Activated CD8-positive, alpha-beta memory T cell treated with anti-CD3 and anti-CD28 coated beads for 36 hours (primary cell): ENCODE measurements at regions not wholly inside any gene's neighbourhood (a gene's known extent, or its start where the extent isn't known, plus 50 kb on each side); places are given as distances from the start of the nearest gene placed in this dataset.

Experiments
- CTCF ChIA-PET: fragments of 350-600 bp; sonication (Branson Sonifier 250); formaldehyde crosslinking; loops from one replicate; lab custom pipeline; 2021; ENCODE audit warnings: antibody characterized with exemption; lab: Charles Lee
- POLR2A ChIA-PET: fragments of 350-600 bp; sonication (Branson Sonifier 250); formaldehyde crosslinking; loops from one replicate; lab custom pipeline; 2021; ENCODE audit warnings: antibody characterized with exemption; lab: Charles Lee

DNA sequence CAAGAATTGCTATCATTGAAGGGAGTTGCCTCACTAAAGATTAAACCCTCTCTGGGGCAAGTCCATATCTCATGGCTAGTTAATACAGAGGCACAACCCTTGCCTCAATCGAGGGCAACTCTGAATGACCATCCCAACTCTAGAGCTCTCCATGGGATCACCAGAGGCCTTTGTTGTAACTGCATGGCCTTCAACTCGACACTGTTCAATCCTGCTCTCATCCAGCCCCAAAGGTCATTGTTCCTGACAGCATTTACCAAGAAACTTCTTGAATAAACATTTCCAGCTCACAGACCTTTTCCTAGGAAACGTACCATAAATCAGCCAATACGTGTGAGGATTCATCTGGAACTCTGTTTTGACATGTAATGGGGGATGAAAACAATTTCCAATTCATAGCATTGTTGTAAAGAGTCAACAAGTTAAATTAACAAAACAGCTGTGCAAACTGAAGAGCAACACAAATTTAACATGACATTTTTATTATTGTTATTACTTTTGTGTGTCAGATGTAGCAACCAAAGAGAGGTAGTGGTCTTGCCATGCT, 452.7 kb downstream of the SUCLA2 start:
- ChIA-PET CTCF (no interaction called here), POLR2A (no interaction called here)

DNA sequence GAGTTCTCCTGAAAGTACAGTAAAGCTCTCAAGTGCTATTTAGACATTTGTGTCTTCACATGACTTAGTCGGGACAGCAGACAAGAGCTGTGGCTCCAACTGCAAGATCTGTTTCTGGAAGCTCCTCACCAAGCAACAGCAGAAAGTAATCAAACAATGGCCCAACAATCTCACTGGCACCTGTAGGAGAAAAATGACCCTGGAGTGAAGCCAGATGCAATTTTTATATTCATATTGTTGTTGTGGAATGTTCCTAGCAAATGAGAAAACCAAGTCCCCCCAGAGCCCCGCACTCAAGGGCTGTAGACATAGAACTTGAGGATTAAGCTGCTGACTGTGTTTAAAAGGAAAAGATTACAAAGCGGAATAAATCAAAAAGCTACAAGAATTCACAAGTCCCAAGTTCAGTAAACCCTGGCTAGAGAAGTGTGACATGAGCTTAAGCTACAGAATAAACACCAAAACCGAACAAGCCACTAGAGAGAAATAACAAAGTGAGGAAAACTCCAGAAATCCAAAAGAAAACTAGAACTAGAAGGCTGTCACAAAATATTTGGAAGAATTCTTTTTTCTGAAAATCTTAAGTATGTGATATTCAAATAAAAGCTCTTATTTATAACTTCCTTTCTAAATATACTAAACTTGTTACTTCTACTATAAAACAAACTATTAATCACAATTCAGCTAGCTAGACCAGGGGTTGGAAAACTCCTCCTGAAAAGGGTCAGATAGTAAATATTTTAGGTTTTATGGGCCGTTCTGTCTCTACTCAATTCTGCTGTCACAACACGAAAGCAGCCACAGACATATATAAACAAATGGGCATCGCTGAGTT, 454.5 kb downstream of the SUCLA2 start:
- CTCF ChIA-PET = no interaction called here
- POLR2A ChIA-PET = no interaction called here

DNA sequence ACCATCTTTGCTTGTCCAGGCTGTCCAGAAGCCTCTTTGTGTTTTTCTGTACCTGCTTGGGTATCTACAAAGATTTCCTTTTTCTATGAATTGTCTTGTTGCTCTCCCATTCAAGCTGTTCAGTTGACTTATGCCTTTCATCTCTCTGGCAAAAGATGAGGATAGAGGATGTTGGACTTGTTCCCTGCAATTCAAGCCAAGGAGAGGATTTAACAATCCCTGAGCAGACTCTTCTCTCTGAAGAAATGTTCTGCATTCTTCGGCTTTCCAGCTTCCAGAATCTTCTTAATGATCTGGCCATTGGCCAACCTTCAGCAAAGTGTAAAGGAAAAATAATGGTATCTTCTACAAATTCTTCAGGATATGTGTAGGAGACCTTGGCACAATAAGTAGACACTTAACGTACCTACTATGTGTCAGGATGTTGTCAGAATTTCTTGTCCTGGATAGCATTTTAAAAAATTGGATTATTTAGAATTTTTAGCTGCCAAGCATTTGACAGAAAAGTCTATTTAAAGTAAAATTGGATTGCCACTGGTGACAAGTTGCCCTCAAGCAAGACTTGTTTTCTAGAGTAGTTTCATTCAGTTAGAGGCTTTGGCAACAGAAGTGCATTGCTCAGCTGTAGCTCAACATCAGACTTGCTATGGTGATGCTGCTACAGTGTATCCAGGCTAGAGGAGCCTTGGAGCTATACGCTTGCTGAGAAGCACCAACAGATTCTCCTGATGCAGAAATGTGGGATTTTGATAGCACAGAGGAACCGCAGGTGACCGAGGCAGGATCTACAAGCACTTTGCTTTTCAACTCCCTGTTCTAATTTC, 455.7 kb downstream of the SUCLA2 start:
- ChIA-PET POLR2A (no interaction called here), CTCF (no interaction called here)

DNA sequence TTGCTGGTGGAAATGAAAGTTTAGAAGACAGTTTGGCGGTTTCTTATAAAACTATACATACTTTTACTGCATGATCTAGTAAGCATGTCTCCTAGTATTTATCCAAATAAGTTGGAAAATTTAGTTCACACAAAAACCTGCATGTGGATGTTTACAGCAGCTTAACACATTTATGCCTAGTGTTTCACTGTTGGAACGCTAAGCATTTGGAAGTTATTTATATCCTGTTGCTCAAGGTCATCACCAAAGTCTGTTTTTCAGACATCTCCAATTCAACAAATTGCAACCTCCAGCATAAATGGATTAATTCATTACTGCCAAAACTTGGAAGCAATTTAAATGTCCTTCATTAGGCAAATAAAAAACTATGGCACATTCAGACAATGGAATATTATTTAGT, 461.8 kb downstream of the SUCLA2 start:
- POLR2A ChIA-PET = no interaction called here
- CTCF ChIA-PET = no interaction called here

DNA sequence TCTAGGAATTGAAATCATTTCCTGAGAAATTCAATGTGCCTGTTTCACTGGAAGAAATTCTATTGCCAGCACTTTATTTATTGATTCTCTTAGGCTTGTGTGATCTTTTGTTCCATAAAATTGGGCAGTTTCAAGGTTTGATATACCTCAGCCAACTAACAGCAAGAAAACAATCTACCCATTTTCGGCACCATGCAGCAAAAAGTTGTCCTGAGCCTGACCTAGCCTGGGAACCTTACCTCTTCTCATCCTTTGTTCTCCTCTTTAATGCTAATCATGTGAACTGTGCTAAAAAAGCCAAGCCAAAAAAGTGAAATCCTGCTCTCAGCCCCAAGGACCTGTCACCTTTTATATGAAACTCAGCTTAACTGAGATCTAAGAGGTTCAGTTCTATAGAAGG, 477.3 kb downstream of the SUCLA2 start:
- CTCF ChIA-PET = no interaction called here
- POLR2A ChIA-PET = no interaction called here

DNA sequence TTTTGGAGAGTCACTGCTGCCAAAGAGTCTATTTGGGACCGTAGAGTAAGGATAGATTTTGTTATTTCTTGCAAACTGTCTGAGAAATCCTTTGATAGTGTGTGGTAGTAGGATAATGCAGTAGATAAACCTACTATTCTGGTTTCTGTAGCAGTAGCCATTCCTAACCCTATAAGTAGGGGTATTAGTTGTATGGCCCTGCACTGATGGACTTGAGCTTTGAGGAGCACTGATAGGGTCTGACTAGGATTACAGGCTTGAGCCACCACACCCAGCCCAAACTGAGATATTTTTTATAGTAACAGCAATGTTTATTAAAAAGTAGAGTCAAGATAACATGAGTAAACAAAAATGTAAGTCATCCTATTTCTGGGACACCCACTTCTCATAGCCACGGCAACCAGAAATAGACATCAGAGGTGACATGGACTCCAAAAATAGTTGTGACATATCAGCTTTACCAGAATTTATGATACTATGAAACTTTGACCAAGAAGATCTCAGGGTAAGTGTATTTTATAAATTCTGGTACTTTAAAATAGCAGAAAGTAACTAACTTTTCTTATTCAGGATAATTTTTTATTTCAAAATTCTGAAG, 479.1 kb downstream of the SUCLA2 start:
- POLR2A ChIA-PET = no interaction called here
- CTCF ChIA-PET = no interaction called here

DNA sequence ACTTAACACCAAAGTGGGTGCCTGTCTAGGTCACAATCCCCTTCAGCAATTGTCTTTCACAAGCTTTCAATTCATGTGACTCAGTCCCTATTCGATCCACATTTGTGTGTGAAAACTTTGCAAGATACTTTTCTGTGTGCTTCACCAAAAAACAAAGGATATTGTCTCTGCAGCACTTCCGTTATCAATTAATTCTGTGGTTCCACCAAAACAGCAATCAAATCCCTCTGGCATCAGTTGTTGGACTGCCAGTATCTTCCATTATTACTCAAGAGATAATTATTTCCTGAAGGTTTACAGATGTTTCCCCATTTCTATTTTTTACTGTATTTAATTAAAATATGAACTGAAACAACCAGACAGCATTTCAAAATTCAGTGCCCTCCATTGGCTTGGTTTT, 481.4 kb downstream of the SUCLA2 start:
- ChIA-PET POLR2A (no interaction called here), CTCF (no interaction called here)

DNA sequence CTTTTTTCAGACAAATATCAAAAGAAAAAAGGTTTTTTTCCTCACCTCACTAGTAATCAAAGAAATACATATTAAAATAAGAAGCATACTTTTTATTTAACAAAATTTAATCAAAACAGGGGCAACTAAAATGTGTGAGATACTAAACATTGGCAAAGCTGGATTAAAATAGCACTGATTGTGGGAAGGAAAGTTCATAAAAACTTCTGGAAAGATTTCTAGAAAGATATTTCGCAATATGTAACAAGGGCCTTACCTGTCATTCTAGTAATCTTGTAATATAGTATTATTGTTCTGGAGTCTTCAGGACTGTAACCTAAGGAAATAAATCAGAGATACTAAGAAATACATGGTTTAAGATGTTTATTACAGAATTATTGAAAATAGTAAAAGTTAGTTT, 482.5 kb downstream of the SUCLA2 start:
- ChIA-PET POLR2A (no interaction called here), CTCF (no interaction called here)

DNA sequence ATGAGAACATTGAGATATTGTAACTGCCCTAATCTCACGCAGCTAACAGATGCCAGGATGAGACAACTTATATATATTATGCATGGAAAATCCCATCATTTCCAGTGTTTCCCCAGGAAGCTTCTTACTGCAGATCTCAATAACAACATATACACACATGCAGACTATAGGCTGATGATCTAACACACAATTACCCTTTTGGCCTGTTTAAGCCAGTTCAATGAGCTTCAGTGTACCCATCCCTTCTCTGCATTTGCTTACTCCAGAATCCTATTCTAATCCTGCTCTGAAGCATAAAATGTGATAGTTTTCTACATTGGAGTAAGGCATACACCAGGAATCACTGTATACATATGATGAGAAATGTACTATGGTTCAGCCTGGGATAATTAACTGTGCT, 489.4 kb downstream of the SUCLA2 start:
- ChIA-PET CTCF (no interaction called here), POLR2A (no interaction called here)

DNA sequence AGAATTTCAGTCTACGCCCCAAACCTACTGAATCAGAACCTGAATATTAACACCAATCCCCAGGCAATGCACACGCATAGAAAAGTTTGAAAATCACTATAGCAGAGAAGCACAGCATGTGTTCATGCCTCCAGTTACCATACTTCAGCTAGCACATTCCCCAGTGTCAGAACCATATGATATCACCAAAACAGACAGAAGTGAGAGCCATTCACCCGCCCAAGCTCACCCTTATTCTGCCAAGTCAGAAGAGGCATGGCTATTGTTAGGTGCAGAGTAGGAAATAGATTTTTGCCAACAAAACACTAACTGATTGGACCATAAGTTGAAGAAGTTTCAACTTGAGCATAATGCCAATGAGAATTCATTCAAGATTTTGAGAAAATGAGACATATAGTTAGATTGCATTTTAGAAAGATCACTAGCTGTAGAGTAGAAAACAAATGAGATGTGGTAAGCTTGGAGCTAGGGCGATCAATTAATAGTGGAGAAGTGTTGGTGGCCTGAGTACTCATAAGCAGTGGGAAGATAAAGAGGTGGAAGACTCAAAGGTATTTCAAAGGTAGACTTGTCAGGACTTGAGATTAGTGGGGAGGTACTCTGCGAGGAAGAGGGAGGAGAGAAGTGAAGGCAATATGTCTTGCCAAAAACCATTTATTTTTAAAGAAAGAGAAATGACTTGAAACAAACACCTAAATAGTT, 492.4 kb downstream of the SUCLA2 start:
- POLR2A ChIA-PET = no interaction called here
- CTCF ChIA-PET = no interaction called here

DNA sequence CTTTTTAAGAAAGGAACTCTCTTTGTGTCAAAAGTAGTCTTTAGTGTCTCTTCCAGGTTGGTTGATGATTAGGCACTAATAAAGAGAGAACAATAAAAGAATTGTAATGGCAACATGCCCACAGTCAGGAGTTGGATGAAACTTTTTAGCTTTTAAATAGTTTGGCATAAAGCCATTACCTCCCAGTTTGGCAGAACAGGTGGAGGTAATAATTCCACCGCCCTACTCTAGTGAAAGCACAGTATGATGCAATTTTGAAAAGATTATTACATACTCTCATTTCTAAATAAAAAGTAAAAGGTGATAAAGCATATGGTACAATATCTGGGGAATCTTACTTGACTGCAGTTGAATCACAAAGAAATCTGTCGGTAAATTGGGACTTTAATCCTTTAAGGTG, 497.6 kb downstream of the SUCLA2 start:
- CTCF ChIA-PET = no interaction called here
- POLR2A ChIA-PET = no interaction called here

DNA sequence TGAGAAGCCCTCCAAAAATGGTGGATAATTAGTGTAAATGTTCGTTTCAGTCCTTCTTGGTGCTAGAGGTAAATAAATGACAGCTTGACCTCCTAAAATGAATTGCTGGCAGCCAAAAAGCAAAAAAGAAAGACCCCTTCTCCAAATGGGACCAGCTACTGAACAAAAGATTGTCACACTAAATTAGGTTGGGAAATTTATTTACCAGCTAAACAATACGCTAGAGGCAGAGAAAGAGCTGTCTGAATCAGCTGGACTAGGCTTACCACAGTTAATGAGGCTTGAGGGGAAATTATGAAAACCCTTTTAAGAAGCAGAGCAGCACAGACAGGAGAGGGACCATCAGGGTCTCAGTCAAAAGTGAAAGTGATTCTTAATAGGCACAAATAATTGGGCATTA, 498.9 kb downstream of the SUCLA2 start:
- CTCF ChIA-PET = no interaction called here
- POLR2A ChIA-PET = no interaction called here

DNA sequence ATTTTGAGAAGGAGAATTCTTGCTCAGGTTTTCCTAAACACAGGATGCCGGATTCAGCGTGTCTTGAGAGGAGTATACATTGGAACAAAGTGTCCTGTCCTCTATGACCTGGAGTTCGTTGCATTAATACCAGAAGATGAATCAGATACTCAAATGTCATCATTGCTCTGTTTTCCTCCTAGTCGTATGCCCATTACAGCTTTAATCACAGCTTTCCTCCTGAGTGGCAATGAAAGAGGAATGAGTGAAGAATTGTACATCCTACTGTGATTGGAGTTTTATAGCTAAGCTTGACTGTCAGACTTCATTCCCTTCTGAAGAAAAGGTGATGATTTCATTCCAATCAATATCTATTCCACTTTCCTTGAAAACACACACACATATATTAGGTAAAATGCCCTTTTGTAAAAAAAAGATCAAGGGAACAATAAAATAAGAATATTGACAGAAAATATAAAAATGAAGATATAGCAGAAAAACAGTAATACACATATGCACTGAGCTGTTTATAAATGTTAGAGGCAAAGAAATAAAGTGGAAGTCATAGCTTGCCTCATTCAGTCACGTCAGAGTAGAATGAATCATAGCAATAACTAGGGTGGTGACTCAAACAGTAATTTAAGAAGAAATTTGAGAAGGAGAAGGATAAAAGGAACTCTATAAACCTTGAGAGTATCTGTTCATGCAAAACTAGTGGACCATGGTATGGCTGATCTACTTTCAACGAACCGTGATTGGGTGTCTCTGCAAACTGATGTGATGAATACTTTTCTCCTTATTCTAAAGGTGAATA, 501.5 kb downstream of the SUCLA2 start:
- ChIA-PET CTCF (interaction anchor here (0.6 kb wide), 1 partner anchor 356 kb away, joined by 3 read pairs; no protein-coding TSS in a partner anchor), POLR2A (no interaction called here)

DNA sequence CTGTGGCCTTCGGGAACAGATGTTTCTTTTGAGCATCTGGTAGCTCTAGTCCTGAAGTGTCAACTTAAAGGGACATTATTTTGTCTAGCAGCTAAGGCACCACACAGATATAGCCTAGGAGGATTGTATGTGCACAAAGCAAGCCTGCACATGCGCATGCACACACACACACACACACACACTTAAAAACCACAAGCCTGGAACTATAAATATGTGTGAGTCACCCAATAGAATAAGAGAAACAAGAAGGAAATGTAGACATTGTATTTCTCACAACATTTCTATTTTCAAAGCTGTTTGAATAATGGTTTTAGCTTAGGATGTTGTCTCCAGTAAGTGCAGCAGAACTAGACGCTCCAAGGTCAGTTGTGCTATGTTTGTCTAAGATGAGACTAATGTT, 516.5 kb downstream of the SUCLA2 start:
- POLR2A ChIA-PET = no interaction called here
- CTCF ChIA-PET = no interaction called here

DNA sequence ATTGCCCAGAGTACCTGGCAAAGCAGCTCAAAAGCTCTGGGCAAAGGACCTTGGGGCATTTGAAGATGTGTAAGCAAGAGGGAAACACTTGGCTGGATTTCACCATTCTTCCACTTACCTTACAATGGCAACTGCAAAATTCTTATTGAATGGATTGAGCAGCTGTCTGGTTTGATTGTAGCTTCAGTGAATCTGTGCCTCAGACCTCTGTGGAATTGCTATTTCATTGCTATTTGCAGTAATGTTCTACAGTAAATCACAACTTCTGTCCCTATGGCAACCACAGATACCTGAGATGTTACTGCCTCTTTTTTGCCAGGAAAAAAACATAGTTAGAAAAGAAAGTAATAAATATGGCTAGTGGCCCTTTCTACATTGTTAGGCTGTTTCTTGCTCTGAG, 519.5 kb downstream of the SUCLA2 start:
- CTCF ChIA-PET = no interaction called here

DNA sequence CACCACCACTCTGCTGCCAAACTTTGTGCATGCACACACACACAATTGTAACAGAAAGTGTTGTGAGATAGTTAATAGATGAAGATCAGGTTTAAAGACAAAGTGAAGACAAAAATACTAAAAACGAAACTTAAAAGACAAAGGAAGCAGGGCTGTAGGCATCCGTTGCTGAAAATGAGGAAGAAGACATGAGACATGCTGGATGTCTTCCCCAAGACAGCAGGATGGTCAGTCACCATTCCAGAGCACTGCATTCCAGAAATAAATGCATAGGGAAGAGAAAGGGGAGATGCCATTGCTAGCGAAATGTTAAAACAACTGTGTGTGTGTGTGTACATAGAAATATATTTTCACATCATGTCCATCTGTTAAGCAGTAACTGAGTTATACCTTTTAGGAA, 520.1 kb downstream of the SUCLA2 start:
- ChIA-PET POLR2A (no interaction called here), CTCF (no interaction called here)

More for the DNA sequence above, 519.5 kb downstream of the SUCLA2 start:
- POLR2A ChIA-PET = no interaction called here

DNA sequence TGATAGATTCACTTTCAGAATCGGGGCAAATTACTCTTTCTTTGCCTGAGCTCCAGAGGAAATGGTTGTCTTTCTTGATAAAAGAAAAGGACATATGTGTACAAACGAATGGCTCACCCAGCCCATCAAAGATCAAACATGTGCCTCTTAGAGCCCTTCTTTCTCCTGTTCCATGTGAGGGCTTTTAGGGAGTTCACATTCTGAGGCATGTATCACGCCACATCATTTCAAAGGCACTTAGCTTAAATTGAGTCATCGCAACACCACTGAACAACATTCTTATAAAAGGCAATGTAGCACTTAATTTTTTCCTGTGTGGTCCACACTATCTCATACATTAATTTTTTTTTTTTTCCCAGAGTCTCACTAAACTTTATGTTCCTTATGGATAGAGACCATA, 521.0 kb downstream of the SUCLA2 start:
- POLR2A ChIA-PET = no interaction called here
- CTCF ChIA-PET = no interaction called here

DNA sequence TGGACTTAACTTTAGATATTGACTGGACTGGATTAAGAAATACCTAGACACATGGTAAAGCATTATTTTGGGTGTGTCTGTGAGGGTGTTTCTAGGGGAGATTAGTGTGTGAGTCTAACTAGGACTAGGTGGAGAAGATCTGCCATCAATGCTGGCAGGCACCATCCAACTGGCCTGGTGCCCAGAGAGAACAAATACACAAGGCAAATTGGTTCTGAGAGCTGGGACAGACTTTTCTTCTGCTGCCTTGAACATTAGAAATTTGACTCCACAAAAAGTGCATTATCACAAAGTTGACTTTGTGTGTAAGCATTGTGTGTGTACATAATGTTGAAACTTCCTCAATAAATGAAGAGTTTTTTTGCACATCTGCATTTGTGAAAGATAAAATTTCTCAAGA, 522.1 kb downstream of the SUCLA2 start:
- POLR2A ChIA-PET = no interaction called here
- CTCF ChIA-PET = no interaction called here

DNA sequence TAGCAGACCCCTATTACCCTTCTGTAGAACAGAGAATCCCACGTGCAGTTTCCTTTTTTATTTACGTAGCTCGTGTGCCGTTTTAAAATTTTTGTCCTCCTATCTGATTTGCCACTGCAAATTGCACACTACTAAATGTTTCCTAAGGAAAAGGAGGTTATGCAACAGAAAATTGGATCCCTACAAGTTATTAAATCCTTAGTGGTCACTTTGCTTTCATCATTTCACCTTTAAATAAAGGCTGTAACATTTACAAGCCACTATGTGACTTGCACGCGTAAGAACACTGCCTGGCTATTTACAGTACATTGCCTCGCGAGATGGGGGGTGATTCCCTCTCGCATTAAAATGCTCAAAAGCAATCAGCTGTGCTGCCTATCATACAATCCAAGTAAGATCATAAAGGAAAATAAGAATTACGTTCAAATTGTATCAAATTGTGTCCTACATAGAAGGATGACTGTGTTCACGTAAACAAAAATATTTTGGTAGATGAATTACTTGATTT, 525.6 kb downstream of the SUCLA2 start:
- CTCF ChIA-PET = no interaction called here
- POLR2A ChIA-PET = no interaction called here
